Ishikawa (cell line): ENCODE measurements at regions not wholly inside any gene's neighbourhood (a gene's known extent, or its start where the extent isn't known, plus 50 kb on each side); places are given as distances from the start of the nearest gene placed in this dataset.

Experiments
- CEBPB ChIP-seq: IDR thresholded peaks from 2 replicates; pipeline ENCODE4 v1.6.1; 2012
- CREB1 ChIP-seq: IDR thresholded peaks from 2 replicates; pipeline ENCODE4 v1.6.1; 2012; ENCODE audit warnings: low read depth
- EGR1 ChIP-seq: IDR thresholded peaks from 2 replicates; pipeline ENCODE4 v1.6.1; 2012
- EP300 ChIP-seq: IDR thresholded peaks from 2 replicates; pipeline ENCODE4 v1.6.1; 2012; ENCODE audit warnings: borderline replicate concordance
- FOXM1 ChIP-seq: IDR thresholded peaks from 2 replicates; pipeline ENCODE4 v1.6.1; 2012; ENCODE audit warnings: low read depth, borderline replicate concordance
- MAX ChIP-seq: IDR thresholded peaks from 2 replicates; pipeline ENCODE4 v1.6.1; 2012
- NFIC ChIP-seq: IDR thresholded peaks from 2 replicates; pipeline ENCODE4 v1.6.1; 2012
- RAD21 ChIP-seq: IDR thresholded peaks from 2 replicates; pipeline ENCODE4 v1.6.1; 2012; ENCODE audit warnings: low read depth
- REST ChIP-seq: IDR thresholded peaks from 2 replicates; pipeline ENCODE4 v1.6.1; 2012; ENCODE audit warnings: low read depth, mild to moderate bottlenecking
- TAF1 ChIP-seq: IDR thresholded peaks from 2 replicates; pipeline ENCODE4 v1.6.1; 2012; ENCODE audit warnings: low read depth, mild to moderate bottlenecking
- TCF12 ChIP-seq: IDR thresholded peaks from 2 replicates; pipeline ENCODE4 v1.6.1; 2012; ENCODE audit warnings: low read depth
- TEAD4 ChIP-seq: IDR thresholded peaks from 2 replicates; pipeline ENCODE4 v1.6.1; 2012
- YY1 ChIP-seq: IDR thresholded peaks from 2 replicates; pipeline ENCODE4 v1.6.1; 2012; ENCODE audit warnings: low read depth
- ZBTB7A ChIP-seq: IDR thresholded peaks from 2 replicates; pipeline ENCODE4 v1.6.1; 2012; ENCODE audit warnings: low read depth
- TF ChIP-seq, protein P1 (sequence below): IDR thresholded peaks from 2 replicates; pipeline ENCODE4 v1.6.1; 2012

- TF ChIP-seq TAF1: no peak
- TF ChIP-seq EGR1: no peak
- no peak for TF ChIP-seq TCF12
- no peak for TF ChIP-seq FOXM1
- TF ChIP-seq CREB1: no peak
- no peak for TF ChIP-seq CEBPB
- TF ChIP-seq, protein P1, sequence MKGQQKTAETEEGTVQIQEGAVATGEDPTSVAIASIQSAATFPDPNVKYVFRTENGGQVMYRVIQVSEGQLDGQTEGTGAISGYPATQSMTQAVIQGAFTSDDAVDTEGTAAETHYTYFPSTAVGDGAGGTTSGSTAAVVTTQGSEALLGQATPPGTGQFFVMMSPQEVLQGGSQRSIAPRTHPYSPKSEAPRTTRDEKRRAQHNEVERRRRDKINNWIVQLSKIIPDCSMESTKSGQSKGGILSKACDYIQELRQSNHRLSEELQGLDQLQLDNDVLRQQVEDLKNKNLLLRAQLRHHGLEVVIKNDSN: no peak
- no peak for TF ChIP-seq RAD21
- no peak for TF ChIP-seq YY1
- TF ChIP-seq EP300: no peak
- no peak for TF ChIP-seq TEAD4
- TF ChIP-seq NFIC: no peak
- TF ChIP-seq MAX: no peak
- TF ChIP-seq ZBTB7A: no peak
- TF ChIP-seq REST: no peak
Measured at GRCh38 chr7:67448271-67448670, 451.6 kb downstream of the TYW1 start.

DNA sequence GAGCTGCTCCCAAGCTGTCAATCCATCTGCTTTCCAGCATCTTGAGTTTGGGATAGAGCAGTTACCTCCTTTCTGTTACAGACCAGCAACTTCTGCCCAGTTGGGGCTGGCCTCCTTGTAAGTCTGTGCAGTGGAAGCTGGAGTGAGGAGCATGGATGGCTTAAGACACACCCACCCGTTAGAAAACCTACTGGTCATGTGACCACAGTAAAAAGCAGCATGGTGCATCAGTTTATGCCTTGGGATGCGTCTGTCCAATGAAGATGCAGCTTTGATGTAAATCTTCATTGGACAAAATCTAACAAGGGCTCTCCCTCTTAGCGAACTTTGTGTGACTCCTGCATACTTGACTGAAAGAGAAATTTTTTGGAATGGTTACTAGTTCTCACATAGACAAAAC is 453.5 kb downstream of the TYW1 start:
- TF ChIP-seq TEAD4 (no peak), CEBPB (no peak), FOXM1 (no peak), TAF1 (no peak), NFIC (no peak), TCF12 (no peak), YY1 (no peak), CREB1 (no peak), RAD21 (no peak), EP300 (no peak), ZBTB7A (no peak), REST (no peak), EGR1 (no peak), MAX (no peak)
- TF ChIP-seq, protein P1: no peak

GRCh38 chr7:67451306-67451705 is 454.7 kb downstream of the TYW1 start:
- TF ChIP-seq FOXM1 (no peak), EP300 (no peak), TAF1 (no peak), NFIC (no peak), EGR1 (no peak), MAX (no peak), REST (no peak), CEBPB (no peak)
- TF ChIP-seq, protein P1: no peak

- TF ChIP-seq TAF1 (no peak), TEAD4 (no peak), NFIC (no peak), CREB1 (no peak), CEBPB (no peak), RAD21 (no peak), YY1 (no peak), ZBTB7A (no peak), EP300 (no peak), EGR1 (no peak), TCF12 (no peak), MAX (no peak)
- TF ChIP-seq, protein P1: no peak
Measured at GRCh38 chr7:67452516-67453026, 455.9 kb downstream of the TYW1 start.
